ENCODE measurements at regions not wholly inside any gene's neighbourhood (a gene's known extent, or its start where the extent isn't known, plus 50 kb on each side); places are given as distances from the start of the nearest gene placed in this dataset.

DNA sequence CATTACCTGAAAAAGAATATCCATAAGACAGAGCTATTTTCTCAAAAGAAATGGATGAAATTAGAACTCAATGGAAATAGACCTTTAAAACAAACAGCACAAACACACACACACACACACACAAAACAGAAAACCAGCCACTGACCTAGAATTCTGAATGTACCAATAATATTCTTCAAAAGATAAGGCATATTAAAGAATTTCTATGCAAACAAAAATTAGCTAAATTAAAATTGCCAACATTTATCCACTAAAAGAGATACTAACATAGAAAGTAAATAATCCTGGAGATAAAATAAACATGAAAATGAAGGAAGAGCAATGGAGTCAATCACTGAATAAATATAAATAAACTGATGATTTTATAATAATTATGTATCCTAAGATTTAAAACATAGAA is 431.2 kb downstream of the SH2D4B start:
- TF ChIP-seq ZNF274 (IDR thresholded peaks at IDR 0.05; ENCODE audit: borderline replicate concordance, extremely low read depth, low read length): no peak
- no peak for TF ChIP-seq SIRT6 (IDR thresholded peaks at IDR 0.05; ENCODE audit: low read length)
- TF ChIP-seq, protein P1, sequence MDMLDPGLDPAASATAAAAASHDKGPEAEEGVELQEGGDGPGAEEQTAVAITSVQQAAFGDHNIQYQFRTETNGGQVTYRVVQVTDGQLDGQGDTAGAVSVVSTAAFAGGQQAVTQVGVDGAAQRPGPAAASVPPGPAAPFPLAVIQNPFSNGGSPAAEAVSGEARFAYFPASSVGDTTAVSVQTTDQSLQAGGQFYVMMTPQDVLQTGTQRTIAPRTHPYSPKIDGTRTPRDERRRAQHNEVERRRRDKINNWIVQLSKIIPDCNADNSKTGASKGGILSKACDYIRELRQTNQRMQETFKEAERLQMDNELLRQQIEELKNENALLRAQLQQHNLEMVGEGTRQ (IDR thresholded peaks at IDR 0.05; ENCODE audit: low read length): no peak
- TF ChIP-seq EZH2 (IDR thresholded peaks at IDR 0.05; ENCODE audit: low read depth, low read length, severe bottlenecking): no peak
- TF ChIP-seq, protein P2, sequence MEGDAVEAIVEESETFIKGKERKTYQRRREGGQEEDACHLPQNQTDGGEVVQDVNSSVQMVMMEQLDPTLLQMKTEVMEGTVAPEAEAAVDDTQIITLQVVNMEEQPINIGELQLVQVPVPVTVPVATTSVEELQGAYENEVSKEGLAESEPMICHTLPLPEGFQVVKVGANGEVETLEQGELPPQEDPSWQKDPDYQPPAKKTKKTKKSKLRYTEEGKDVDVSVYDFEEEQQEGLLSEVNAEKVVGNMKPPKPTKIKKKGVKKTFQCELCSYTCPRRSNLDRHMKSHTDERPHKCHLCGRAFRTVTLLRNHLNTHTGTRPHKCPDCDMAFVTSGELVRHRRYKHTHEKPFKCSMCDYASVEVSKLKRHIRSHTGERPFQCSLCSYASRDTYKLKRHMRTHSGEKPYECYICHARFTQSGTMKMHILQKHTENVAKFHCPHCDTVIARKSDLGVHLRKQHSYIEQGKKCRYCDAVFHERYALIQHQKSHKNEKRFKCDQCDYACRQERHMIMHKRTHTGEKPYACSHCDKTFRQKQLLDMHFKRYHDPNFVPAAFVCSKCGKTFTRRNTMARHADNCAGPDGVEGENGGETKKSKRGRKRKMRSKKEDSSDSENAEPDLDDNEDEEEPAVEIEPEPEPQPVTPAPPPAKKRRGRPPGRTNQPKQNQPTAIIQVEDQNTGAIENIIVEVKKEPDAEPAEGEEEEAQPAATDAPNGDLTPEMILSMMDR (IDR thresholded peaks at IDR 0.05; ENCODE audit: control extremely low read depth in 1 of 3, insufficient read depth in 1 of 3, low read depth in 1 of 3, low read length in 3 of 3): no peak
- TF ChIP-seq EP300 (IDR thresholded peaks at IDR 0.05; ENCODE audit: borderline replicate concordance in 1 of 2, low read depth in 2 of 2, low read length in 2 of 2): no peak
